H9 (cell line): ENCODE measurements at regions not wholly inside any gene's neighbourhood (a gene's known extent, or its start where the extent isn't known, plus 50 kb on each side); places are given as distances from the start of the nearest gene placed in this dataset.

Experiments
- DNase-seq: peaks from one replicate; pipeline ENCODE4 v3.0.0-alpha.2; 2017
- H2AFZ ChIP-seq: one replicate; pipeline ENCODE4 v1.6.1; 2013; ENCODE audit warnings: mild to moderate bottlenecking, low read length, control low read depth, moderate library complexity
- H2AK5ac ChIP-seq: 2 replicates; pipeline ENCODE4 v1.6.1; 2013; ENCODE audit warnings: low read length, control low read depth, mixed read lengths; ENCODE audit not compliant: insufficient read length
- H2BK120ac ChIP-seq: one replicate; pipeline ENCODE4 v1.6.1; 2013; ENCODE audit warnings: low read depth, mild to moderate bottlenecking, low read length, control low read depth, inconsistent platforms; ENCODE audit not compliant: poor library complexity, severe bottlenecking
- H2BK12ac ChIP-seq: 2 replicates; pipeline ENCODE4 v1.6.1; 2013; ENCODE audit warnings: low read length, control low read depth, mixed read lengths, low read depth; ENCODE audit not compliant: insufficient read length
- H2BK15ac ChIP-seq: 2 replicates; pipeline ENCODE4 v1.6.1; 2013; ENCODE audit warnings: low read depth, low read length, control low read depth
- H2BK20ac ChIP-seq: one replicate; pipeline ENCODE4 v1.6.1; 2013; ENCODE audit warnings: low read depth, mild to moderate bottlenecking, low read length, control low read depth, inconsistent platforms; ENCODE audit not compliant: poor library complexity, severe bottlenecking
- H2BK5ac ChIP-seq: 2 replicates; pipeline ENCODE4 v1.6.1; 2013; ENCODE audit warnings: low read length, control low read depth, mixed read lengths; ENCODE audit not compliant: insufficient read length
- H3K14ac ChIP-seq: 2 replicates; pipeline ENCODE4 v1.6.1; 2013; ENCODE audit warnings: low read length, control low read depth; ENCODE audit not compliant: insufficient read depth
- H3K18ac ChIP-seq: 2 replicates; pipeline ENCODE4 v1.6.1; 2013; ENCODE audit warnings: low read depth, mild to moderate bottlenecking, mixed read lengths, low read length, control low read depth; ENCODE audit not compliant: insufficient read length
- H3K23ac ChIP-seq: 2 replicates; pipeline ENCODE4 v1.6.1; 2013; ENCODE audit warnings: low read length, control low read depth, mixed read lengths, low read depth; ENCODE audit not compliant: insufficient read length
- H3K23me2 ChIP-seq: 2 replicates; pipeline ENCODE4 v1.6.1; 2013; ENCODE audit warnings: low read depth, mild to moderate bottlenecking, mixed read lengths, low read length, control low read depth; ENCODE audit not compliant: insufficient read length, poor library complexity, severe bottlenecking
- H3K27ac ChIP-seq: 2 replicates; pipeline ENCODE4 v1.5.1; 2013; ENCODE audit warnings: low read length, control low read depth, mixed read lengths, low read depth; ENCODE audit not compliant: insufficient read length
- H3K27me3 ChIP-seq: 2 replicates; pipeline ENCODE4 v1.6.1; 2013; ENCODE audit warnings: low read length, control low read depth, inconsistent platforms; ENCODE audit not compliant: insufficient read depth
- H3K4ac ChIP-seq: 2 replicates; pipeline ENCODE4 v1.6.1; 2013; ENCODE audit warnings: low read depth, mild to moderate bottlenecking, control low read depth, inconsistent platforms, low read length, moderate library complexity
- H3K4me1 ChIP-seq: 2 replicates; pipeline ENCODE4 v1.6.1; 2013; ENCODE audit warnings: low read length, control low read depth, inconsistent platforms; ENCODE audit not compliant: insufficient read depth
- H3K4me2 ChIP-seq: 2 replicates; pipeline ENCODE4 v1.6.1; 2013; ENCODE audit warnings: low read length, control low read depth, mixed read lengths; ENCODE audit not compliant: insufficient read length, insufficient read depth
- H3K56ac ChIP-seq: 2 replicates; pipeline ENCODE4 v1.6.1; 2013; ENCODE audit warnings: low read depth, mild to moderate bottlenecking, mixed read lengths, low read length, control low read depth; ENCODE audit not compliant: insufficient read length
- H3K79me1 ChIP-seq: 2 replicates; pipeline ENCODE4 v1.6.1; 2013; ENCODE audit warnings: low read depth, mild to moderate bottlenecking, moderate library complexity, low read length, control low read depth, inconsistent platforms; ENCODE audit not compliant: insufficient read depth, poor library complexity, severe bottlenecking
- H3K79me2 ChIP-seq: 2 replicates; pipeline ENCODE4 v1.6.1; 2013; ENCODE audit warnings: low read length, control low read depth, inconsistent platforms; ENCODE audit not compliant: insufficient read depth
- H3K9ac ChIP-seq: 2 replicates; pipeline ENCODE4 v1.6.1; 2013; ENCODE audit warnings: low read length, control low read depth, mixed read lengths; ENCODE audit not compliant: insufficient read length; ENCODE audit errors: extremely low read depth
- H3K9me3 ChIP-seq: one replicate; pipeline ENCODE4 v1.6.1; 2013; ENCODE audit warnings: low read depth, low read length, inconsistent platforms; ENCODE audit not compliant: control insufficient read depth
- H3T11ph ChIP-seq: one replicate; pipeline ENCODE4 v1.6.1; 2013; ENCODE audit warnings: mild to moderate bottlenecking, low read length, control low read depth, inconsistent platforms
- H4K20me1 ChIP-seq: one replicate; pipeline ENCODE4 v1.6.1; 2013; ENCODE audit not compliant: control insufficient read depth, insufficient read length, insufficient read depth
- H4K5ac ChIP-seq: 2 replicates; pipeline ENCODE4 v1.6.1; 2013; ENCODE audit warnings: low read depth, mild to moderate bottlenecking, mixed read lengths, low read length, control low read depth; ENCODE audit not compliant: insufficient read length
- H4K8ac ChIP-seq: replicated peaks from 2 replicates; pipeline ENCODE4 v1.6.1; 2013; ENCODE audit warnings: low read length, control low read depth, mixed read lengths, low read depth; ENCODE audit not compliant: insufficient read length
- H4K91ac ChIP-seq: 2 replicates; pipeline ENCODE4 v1.6.1; 2013; ENCODE audit warnings: low read depth, mild to moderate bottlenecking, moderate library complexity, mixed read lengths, low read length, control low read depth; ENCODE audit not compliant: insufficient read length
- H3K27ac Mint-ChIP-seq, 3 experiments: 2 replicates in 2 of 3; 3 replicates in 1 of 3; pipeline ENCODE4 v1.8.0; 2020 to 2021; ENCODE audit warnings: mixed read lengths in 3 of 3, mild to moderate bottlenecking in 1 of 3, moderate library complexity in 1 of 3
- H3K27me3 Mint-ChIP-seq: 2 replicates; pipeline ENCODE4 v1.8.0; 2021; ENCODE audit warnings: low read depth, mild to moderate bottlenecking, moderate library complexity, mixed read lengths
- H3K36me3 Mint-ChIP-seq, 3 experiments: 2 replicates in 2 of 3; 3 replicates in 1 of 3; pipeline ENCODE4 v1.8.0; 2020 to 2021; ENCODE audit warnings: low read depth in 3 of 3, mixed read lengths in 3 of 3; ENCODE audit not compliant: insufficient read depth in 1 of 3
- H3K4me1 Mint-ChIP-seq, 2 experiments: 2 replicates each; pipeline ENCODE4 v1.8.0; 2020; ENCODE audit warnings: mixed read lengths in 2 of 2
- H3K4me3 Mint-ChIP-seq, 2 experiments: 2 replicates in 1 of 2; 3 replicates in 1 of 2; pipeline ENCODE4 v1.8.0; 2020 to 2021; ENCODE audit warnings: mild to moderate bottlenecking in 2 of 2, mixed read lengths in 2 of 2, moderate library complexity in 1 of 2
- H3K9me3 Mint-ChIP-seq, 2 experiments: 2 replicates in 1 of 2; 3 replicates in 1 of 2; pipeline ENCODE4 v1.8.0; 2020; ENCODE audit warnings: mild to moderate bottlenecking in 2 of 2, mixed read lengths in 2 of 2, moderate library complexity in 1 of 2
- WGBS: extraction: QIAGEN DNeasy Blood & Tissue Kit; methylation state at CpG from one replicate; pipeline ENCODE4 v1.1.7; 2013; ENCODE audit warnings: missing lambda C conversion rate, low lambda C conversion rate, mixed read lengths; ENCODE audit not compliant: insufficient read length; ENCODE audit errors: extremely low coverage; 5-methylcytosine and 5-hydroxymethylcytosine counted together
- TF ChIP-seq, protein P1 (sequence below): fragments of 200-600 bp; sonication (generic); conservative IDR thresholded peaks from 3 replicates; pipeline ENCODE4 v1.8.0; 2021; ENCODE audit warnings: antibody characterized with exemption, mild to moderate bottlenecking

DNA sequence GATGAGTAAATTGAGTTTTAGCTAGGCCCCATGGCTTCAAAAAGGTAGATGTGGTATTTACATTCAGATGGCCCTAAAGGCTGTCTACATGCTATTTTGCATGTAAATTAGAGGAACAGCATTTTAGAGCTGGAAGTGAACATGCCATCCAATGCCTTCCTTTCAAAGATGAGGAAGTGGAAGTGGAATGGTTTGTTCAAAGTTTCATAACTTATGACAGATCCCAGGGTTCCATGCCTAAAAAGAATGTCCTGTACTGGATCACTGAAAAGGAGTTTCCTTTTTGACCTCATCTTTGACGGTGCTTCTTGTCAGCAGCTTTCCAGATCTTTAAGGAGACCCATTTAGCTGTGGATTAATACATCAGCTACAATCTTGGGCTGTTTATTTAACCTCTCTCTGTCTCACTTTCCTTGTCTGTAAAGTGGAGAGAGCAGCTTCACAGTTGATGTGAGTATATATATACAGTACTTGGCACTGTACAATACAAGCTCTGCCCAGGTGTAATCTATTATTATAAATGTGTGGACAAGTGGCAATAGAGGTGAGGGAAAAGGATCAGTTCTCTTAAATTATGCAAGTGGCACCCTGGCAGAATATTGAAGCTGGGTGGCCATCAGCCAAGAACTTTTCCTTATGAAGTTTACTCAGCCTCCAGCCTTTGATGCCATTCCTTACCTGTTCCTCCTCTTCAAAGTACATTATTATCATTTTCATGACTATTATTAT lies 68.7 kb upstream of the GOLGA8B start:
- Histone ChIP-seq H3K18ac (no peak overlapping the region), H3K9ac (no peak overlapping the region), H3K79me2 (no peaks in the 10 kb centered on the region), H3K9me3 (no peaks in the 10 kb centered on the region), H3K27ac (no peak overlapping the region), H2BK12ac (no peak overlapping the region), H3K4me1 (no peaks in the 10 kb centered on the region), H3K79me1 (no peaks in the 10 kb centered on the region), H4K91ac (no peak overlapping the region), H3K56ac (no peak overlapping the region), H4K8ac (no peak overlapping the region), H3K27me3 (no peaks in the 10 kb centered on the region), H3K4me2 (no peak overlapping the region), H2AK5ac (no peak overlapping the region), H3T11ph (no peak overlapping the region), H2BK15ac (no peak overlapping the region), H2BK5ac (no peak overlapping the region), H4K5ac (no peak overlapping the region), H4K20me1 (no peaks in the 10 kb centered on the region), H2BK20ac (no peak overlapping the region), H2AFZ (no peak overlapping the region), H3K23ac (no peak overlapping the region), H3K14ac (no peak overlapping the region), H3K4ac (no peak overlapping the region), H3K23me2 (no peaks in the 10 kb centered on the region), H2BK120ac (no peak overlapping the region)
- TF ChIP-seq, protein P1, sequence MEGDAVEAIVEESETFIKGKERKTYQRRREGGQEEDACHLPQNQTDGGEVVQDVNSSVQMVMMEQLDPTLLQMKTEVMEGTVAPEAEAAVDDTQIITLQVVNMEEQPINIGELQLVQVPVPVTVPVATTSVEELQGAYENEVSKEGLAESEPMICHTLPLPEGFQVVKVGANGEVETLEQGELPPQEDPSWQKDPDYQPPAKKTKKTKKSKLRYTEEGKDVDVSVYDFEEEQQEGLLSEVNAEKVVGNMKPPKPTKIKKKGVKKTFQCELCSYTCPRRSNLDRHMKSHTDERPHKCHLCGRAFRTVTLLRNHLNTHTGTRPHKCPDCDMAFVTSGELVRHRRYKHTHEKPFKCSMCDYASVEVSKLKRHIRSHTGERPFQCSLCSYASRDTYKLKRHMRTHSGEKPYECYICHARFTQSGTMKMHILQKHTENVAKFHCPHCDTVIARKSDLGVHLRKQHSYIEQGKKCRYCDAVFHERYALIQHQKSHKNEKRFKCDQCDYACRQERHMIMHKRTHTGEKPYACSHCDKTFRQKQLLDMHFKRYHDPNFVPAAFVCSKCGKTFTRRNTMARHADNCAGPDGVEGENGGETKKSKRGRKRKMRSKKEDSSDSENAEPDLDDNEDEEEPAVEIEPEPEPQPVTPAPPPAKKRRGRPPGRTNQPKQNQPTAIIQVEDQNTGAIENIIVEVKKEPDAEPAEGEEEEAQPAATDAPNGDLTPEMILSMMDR = no peak
- Mint-ChIP-seq H3K4me1 (peaks cover 15 to 16% of the 10 kb centered on the region in 2 experiments), H3K4me3 (no peak overlapping the region), H3K9me3 (no peaks in the 10 kb centered on the region), H3K27ac (no peak overlapping the region), H3K36me3 (no peaks in the 10 kb centered on the region), H3K27me3 (no peaks in the 10 kb centered on the region)
- DNase-seq = no peak
- no CpG with 5 or more reads among the region's 1 CpG for WGBS
